Testis (tissue), 2 donors: ENCODE measurements at regions not wholly inside any gene's neighbourhood (a gene's known extent, or its start where the extent isn't known, plus 50 kb on each side); places are given as distances from the start of the nearest gene placed in this dataset.

Experiments
- CTCF ChIP-seq, 3 experiments: fragments of 450-650 bp in 2 of 3; fragments of 200-600 bp in 1 of 3; sonication (generic) in 1 of 3; IDR thresholded peaks; one replicate each; pipeline ENCODE4 v1.5.1; 2016 to 2019; ENCODE audit warnings: antibody characterized with exemption in 3 of 3, mild to moderate bottlenecking in 2 of 3, moderate library complexity in 1 of 3
- POLR2A ChIP-seq: fragments of 450-650 bp; IDR thresholded peaks from one replicate; pipeline ENCODE4 v1.6.1; 2017; ENCODE audit warnings: antibody characterized with exemption, mild to moderate bottlenecking, moderate library complexity

- TF ChIP-seq CTCF (IDR thresholded peaks at IDR 0.05) (no peak), POLR2A (no peak)
Measured at GRCh38 chr6:164507206-164507940, 802.0 kb downstream of the C6orf118 start.
